ENCODE measurements at regions not wholly inside any gene's neighbourhood (a gene's known extent, or its start where the extent isn't known, plus 50 kb on each side); places are given as distances from the start of the nearest gene placed in this dataset.

- Histone ChIP-seq H3K27me3 (ENCODE audit: low read depth) (peaks cover 34% of the 10 kb centered on the region), H3K27ac (replicated peaks) (no peak overlapping the region), H3K4me1 (no peaks in the 10 kb centered on the region), H3K9me3 (replicated peaks) (peaks cover 7% of the 10 kb centered on the region), H3K36me3 (no peaks in the 10 kb centered on the region), H3K4me3 (no peak overlapping the region)
- intact Hi-C loops (cut with micrococcal nuclease), result no loop called here
- DNase-seq, result no peak
- no peak for TF ChIP-seq CTCF (IDR thresholded peaks at IDR 0.05; ENCODE audit: borderline replicate concordance)
Measured at GRCh38 chr15:85847031-85847430, 52.3 kb upstream of the KLHL25 start.

GRCh38 chr15:85849946-85850345, 55.2 kb upstream of the KLHL25 start:
- Histone ChIP-seq H3K36me3 (no peaks in the 10 kb centered on the region), H3K27ac (replicated peaks) (no peak overlapping the region), H3K4me1 (no peaks in the 10 kb centered on the region), H3K27me3 (ENCODE audit: low read depth) (peaks cover 54% of the 10 kb centered on the region), H3K9me3 (replicated peaks) (peaks cover 7% of the 10 kb centered on the region), H3K4me3 (no peak overlapping the region)
- TF ChIP-seq CTCF (IDR thresholded peaks at IDR 0.05; ENCODE audit: borderline replicate concordance), result no peak
- no peak for DNase-seq
- intact Hi-C loops (cut with micrococcal nuclease), result no loop called here

GRCh38 chr15:85852969-85853368, 58.2 kb upstream of the KLHL25 start:
- no peak overlapping the region for H3K27ac ChIP-seq (replicated peaks)
- DNase-seq, result no peak
- no peak for TF ChIP-seq CTCF (IDR thresholded peaks at IDR 0.05; ENCODE audit: borderline replicate concordance)
- no peaks in the 10 kb centered on the region for H3K36me3 ChIP-seq
- no peaks in the 10 kb centered on the region for H3K4me1 ChIP-seq
- intact Hi-C loops (cut with micrococcal nuclease), result no loop called here
- no peaks in the 10 kb centered on the region for H3K9me3 ChIP-seq (replicated peaks)
- peaks cover 78% of the 10 kb centered on the region for H3K27me3 ChIP-seq (ENCODE audit: low read depth)
- no peak overlapping the region for H3K4me3 ChIP-seq

GRCh38 chr15:85854345-85855097, 59.8 kb upstream of the KLHL25 start:
- H3K27ac ChIP-seq (replicated peaks), result no peak overlapping the region
- H3K9me3 ChIP-seq (replicated peaks), result no peaks in the 10 kb centered on the region
- no peaks in the 10 kb centered on the region for H3K36me3 ChIP-seq
- DNase-seq, result no peak
- peaks cover 75% of the 10 kb centered on the region for H3K27me3 ChIP-seq (ENCODE audit: low read depth)
- intact Hi-C loops (cut with micrococcal nuclease), result no loop called here
- no peaks in the 10 kb centered on the region for H3K4me1 ChIP-seq
- peak; percentile 88 for TF ChIP-seq CTCF (IDR thresholded peaks at IDR 0.05; ENCODE audit: borderline replicate concordance)
- no peak overlapping the region for H3K4me3 ChIP-seq

- H3K9me3 ChIP-seq (replicated peaks), result no peaks in the 10 kb centered on the region
- no peaks in the 10 kb centered on the region for H3K36me3 ChIP-seq
- no peak overlapping the region for H3K27ac ChIP-seq (replicated peaks)
- no peaks in the 10 kb centered on the region for H3K4me1 ChIP-seq
- intact Hi-C loops (cut with micrococcal nuclease), result no loop called here
- peak; percentile 80 for TF ChIP-seq CTCF (IDR thresholded peaks at IDR 0.05; ENCODE audit: borderline replicate concordance)
- no peak overlapping the region for H3K4me3 ChIP-seq
- DNase-seq, result peak; percentile 50
- peaks cover 67% of the 10 kb centered on the region for H3K27me3 ChIP-seq (ENCODE audit: low read depth)
Measured at GRCh38 chr15:85858586-85859375, 64.1 kb upstream of the KLHL25 start.
